Right renal cortex interstitium (tissue), 3 donors: ENCODE measurements at regions not wholly inside any gene's neighbourhood (a gene's known extent, or its start where the extent isn't known, plus 50 kb on each side); places are given as distances from the start of the nearest gene placed in this dataset.
"Not testable (repeated sequence)": the region's sequence is repeated elsewhere in the genome, so short reads cannot be mapped to it uniquely, and the experiment has no call there.

Source experiments
- DNase-seq, 3 donors: peaks; one replicate each; pipeline ENCODE4 v3.0.0-alpha.2; 2013; ENCODE audit warnings: low read depth in 3 of 3, low spot score in 2 of 3

DNA sequence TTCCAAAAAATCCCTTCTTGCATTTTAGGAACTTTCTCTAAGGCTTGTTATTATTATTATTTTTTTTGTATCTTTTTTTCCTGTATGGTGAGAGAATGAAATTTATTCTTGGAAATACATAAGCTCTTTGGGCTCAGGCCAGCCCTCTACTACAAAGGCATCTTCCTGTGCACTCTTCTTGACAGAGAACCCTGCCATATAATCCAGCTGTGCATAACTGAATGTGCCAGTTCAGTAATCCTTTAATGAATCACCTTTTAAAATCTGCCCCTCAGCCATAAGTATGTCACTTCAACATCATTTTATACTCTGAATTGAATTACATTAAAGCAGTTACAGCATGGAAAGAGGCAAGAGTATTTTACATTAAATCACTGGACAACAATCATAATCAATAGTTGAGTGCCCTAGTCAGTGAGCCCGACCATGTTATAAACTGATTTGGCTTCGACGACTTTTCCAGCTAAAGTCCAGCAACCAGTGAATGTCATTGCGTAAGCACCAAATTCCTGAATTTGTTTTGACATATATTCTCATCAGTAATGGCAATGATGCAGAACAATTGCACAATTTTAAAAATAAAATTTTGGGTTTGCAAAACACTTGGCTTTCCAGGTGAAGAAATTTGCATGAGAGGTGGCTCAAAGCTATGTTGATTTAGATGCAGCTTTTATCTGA lies 59.2 kb upstream of the KCNK2 start:
- DNase-seq, result no peak

DNA sequence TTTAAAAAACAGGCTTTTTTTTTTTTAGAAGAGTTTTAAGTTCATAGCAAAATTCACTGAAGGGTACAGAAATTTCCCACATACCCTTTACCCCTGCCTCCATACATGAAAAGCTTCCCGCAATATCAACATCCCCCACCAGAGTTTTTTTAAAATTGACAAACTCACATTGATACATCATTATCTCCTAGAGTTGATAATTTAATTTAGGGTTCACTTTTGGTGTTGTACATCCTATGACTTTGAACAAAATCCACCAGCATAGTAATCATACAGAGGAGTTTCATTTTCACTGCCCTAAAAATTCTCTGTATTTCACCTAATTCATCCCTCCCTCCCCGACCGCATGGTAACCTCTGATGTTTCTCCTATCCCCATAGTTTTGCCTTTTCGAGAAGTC lies 53.6 kb upstream of the KCNK2 start:
- DNase-seq, result no peak

DNA sequence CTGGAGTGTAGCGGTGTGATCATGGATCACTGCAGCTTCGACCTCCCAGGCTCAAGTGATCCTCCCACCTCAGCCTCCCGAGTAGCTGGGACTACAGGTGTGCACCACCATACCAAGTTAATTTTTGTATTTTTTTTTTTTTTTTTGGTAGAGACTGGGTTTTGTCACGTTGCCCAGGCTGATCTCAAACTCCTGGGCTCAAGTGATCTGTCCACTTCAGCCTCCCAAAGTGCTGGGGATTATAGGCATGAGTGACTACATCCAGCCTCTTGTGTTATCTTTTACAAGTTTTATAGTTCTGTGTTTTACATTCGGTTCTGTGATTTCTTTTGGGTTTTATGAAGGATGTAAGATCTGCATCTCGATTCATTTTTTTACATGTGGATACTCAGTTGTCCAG lies 52.0 kb upstream of the KCNK2 start:
- not testable (repeated sequence) for DNase-seq

DNA sequence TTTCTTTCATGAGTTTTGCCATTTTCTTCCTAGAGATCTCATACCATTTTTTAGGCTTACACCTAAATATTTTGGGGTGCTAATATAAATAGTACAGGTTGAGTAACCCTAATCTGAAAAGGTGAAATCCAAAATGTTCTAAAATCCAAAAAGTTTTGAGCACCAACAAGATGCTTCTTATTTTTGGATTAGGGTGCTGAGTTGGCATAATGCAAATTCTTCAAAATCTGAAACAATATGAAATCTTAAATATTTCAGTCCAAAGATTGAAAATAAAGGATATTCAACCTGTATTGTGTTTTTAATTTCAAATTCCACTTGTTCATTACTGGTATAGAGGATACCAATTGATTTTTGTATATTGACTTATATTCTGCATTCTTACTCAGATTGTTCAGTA lies 51.1 kb upstream of the KCNK2 start:
- DNase-seq, result no peak
